SK-N-SH treated with all-trans-retinoic acid at 6 μM for 48 hours (cell line): ENCODE measurements at regions not wholly inside any gene's neighbourhood (a gene's known extent, or its start where the extent isn't known, plus 50 kb on each side); places are given as distances from the start of the nearest gene placed in this dataset.

Experiments used
- ATAC-seq: fragments of 200-7000 bp; cut with Tn5 transposase; 3 replicates; pipeline ENCODE4 v1.9.1; 2020; ENCODE audit warnings: mild to moderate bottlenecking, moderate library complexity
- ARNTL ChIP-seq: fragments of 450-650 bp; formaldehyde crosslinking; IDR thresholded peaks from 2 replicates; pipeline ENCODE4 v1.5.0; 2020; ENCODE audit warnings: low read depth, mild to moderate bottlenecking, moderate library complexity, borderline replicate concordance
- BACH2 ChIP-seq: fragments of 250-450 bp; sonication (Bioruptor Pico); IDR thresholded peaks from 2 replicates; pipeline ENCODE4 v1.9.0; 2021; ENCODE audit warnings: mild to moderate bottlenecking, borderline replicate concordance
- CSDC2 ChIP-seq: fragments of 250-450 bp; sonication (Bioruptor Pico); IDR thresholded peaks from 2 replicates; pipeline ENCODE4 v1.5.0; 2020; ENCODE audit warnings: mild to moderate bottlenecking, moderate library complexity
- ESRRG ChIP-seq: fragments of 250-450 bp; sonication (Bioruptor Pico); IDR thresholded peaks from 2 replicates; pipeline ENCODE4 v1.6.1; 2021; ENCODE audit warnings: mild to moderate bottlenecking
- GLIS3 ChIP-seq: fragments of 250-450 bp; sonication (Bioruptor Pico); IDR thresholded peaks from 2 replicates; pipeline ENCODE4 v1.5.0; 2020; ENCODE audit warnings: mild to moderate bottlenecking, moderate library complexity
- ISL1 ChIP-seq: fragments of 250-450 bp; sonication (Bioruptor Pico); IDR thresholded peaks from 2 replicates; pipeline ENCODE4 v2.1.2; 2022; ENCODE audit warnings: mild to moderate bottlenecking, moderate library complexity
- OSR1 ChIP-seq: fragments of 250-450 bp; sonication (Bioruptor Pico); IDR thresholded peaks from 2 replicates; pipeline ENCODE4 v1.8.0; 2022; ENCODE audit warnings: moderate library complexity, mild to moderate bottlenecking, inconsistent platforms
- PPARA ChIP-seq: fragments of 250-450 bp; sonication (Bioruptor Pico); IDR thresholded peaks from 2 replicates; pipeline ENCODE4 v1.5.0; 2020; ENCODE audit warnings: mild to moderate bottlenecking, borderline replicate concordance
- RARB ChIP-seq: fragments of 250-450 bp; sonication (Bioruptor Pico); IDR thresholded peaks from 2 replicates; pipeline ENCODE4 v1.8.0; 2021; ENCODE audit warnings: mild to moderate bottlenecking, moderate library complexity
- SNAI2 ChIP-seq: fragments of 250-450 bp; sonication (Bioruptor Pico); IDR thresholded peaks from 2 replicates; pipeline ENCODE4 v1.5.0; 2020; ENCODE audit warnings: mild to moderate bottlenecking, moderate library complexity
- TCF4 ChIP-seq: fragments of 250-450 bp; sonication (Bioruptor Pico); IDR thresholded peaks from 2 replicates; pipeline ENCODE4 v1.8.0; 2021; ENCODE audit warnings: mild to moderate bottlenecking, moderate library complexity, borderline replicate concordance
- ZC3H10 ChIP-seq: fragments of 250-450 bp; sonication (Bioruptor Pico); IDR thresholded peaks from 2 replicates; pipeline ENCODE4 v1.5.1; 2021; ENCODE audit warnings: mild to moderate bottlenecking, moderate library complexity
- ZFP3 ChIP-seq: fragments of 250-450 bp; sonication (Bioruptor Pico); IDR thresholded peaks from 2 replicates; pipeline ENCODE4 v1.5.0; 2020; ENCODE audit warnings: mild to moderate bottlenecking, moderate library complexity
- ZFP30 ChIP-seq: fragments of 450-650 bp; formaldehyde crosslinking; IDR thresholded peaks from 2 replicates; pipeline ENCODE4 v1.5.0; 2022; ENCODE audit warnings: mild to moderate bottlenecking, moderate library complexity
- ZNF565 ChIP-seq: fragments of 450-650 bp; formaldehyde crosslinking; conservative IDR thresholded peaks from 2 replicates; pipeline ENCODE4 v1.5.0; 2020; ENCODE audit warnings: low read depth, mild to moderate bottlenecking, moderate library complexity
- ZNF70 ChIP-seq: fragments of 450-650 bp; formaldehyde crosslinking; IDR thresholded peaks from 2 replicates; pipeline ENCODE4 v1.5.0; 2020; ENCODE audit warnings: mild to moderate bottlenecking, moderate library complexity
- TF ChIP-seq, protein P1 (sequence below): fragments of 250-450 bp; sonication (Bioruptor Pico); IDR thresholded peaks from 2 replicates; pipeline ENCODE4 v1.5.1; 2020; ENCODE audit warnings: low read depth, mild to moderate bottlenecking, moderate library complexity
- TF ChIP-seq, protein P2 (sequence below): fragments of 250-450 bp; sonication (Bioruptor Pico); IDR thresholded peaks from 2 replicates; pipeline ENCODE4 v1.5.1; 2021; ENCODE audit warnings: mild to moderate bottlenecking, moderate library complexity
- TF ChIP-seq, protein P3 (sequence below): fragments of 250-450 bp; sonication (Bioruptor Pico); IDR thresholded peaks from 2 replicates; pipeline ENCODE4 v1.5.0; 2020; ENCODE audit warnings: mild to moderate bottlenecking, moderate library complexity
- TF ChIP-seq, protein P4 (sequence below): fragments of 250-450 bp; sonication (Bioruptor Pico); IDR thresholded peaks from 2 replicates; pipeline ENCODE4 v1.8.0; 2021; ENCODE audit warnings: low read depth, mild to moderate bottlenecking, moderate library complexity, borderline replicate concordance

DNA sequence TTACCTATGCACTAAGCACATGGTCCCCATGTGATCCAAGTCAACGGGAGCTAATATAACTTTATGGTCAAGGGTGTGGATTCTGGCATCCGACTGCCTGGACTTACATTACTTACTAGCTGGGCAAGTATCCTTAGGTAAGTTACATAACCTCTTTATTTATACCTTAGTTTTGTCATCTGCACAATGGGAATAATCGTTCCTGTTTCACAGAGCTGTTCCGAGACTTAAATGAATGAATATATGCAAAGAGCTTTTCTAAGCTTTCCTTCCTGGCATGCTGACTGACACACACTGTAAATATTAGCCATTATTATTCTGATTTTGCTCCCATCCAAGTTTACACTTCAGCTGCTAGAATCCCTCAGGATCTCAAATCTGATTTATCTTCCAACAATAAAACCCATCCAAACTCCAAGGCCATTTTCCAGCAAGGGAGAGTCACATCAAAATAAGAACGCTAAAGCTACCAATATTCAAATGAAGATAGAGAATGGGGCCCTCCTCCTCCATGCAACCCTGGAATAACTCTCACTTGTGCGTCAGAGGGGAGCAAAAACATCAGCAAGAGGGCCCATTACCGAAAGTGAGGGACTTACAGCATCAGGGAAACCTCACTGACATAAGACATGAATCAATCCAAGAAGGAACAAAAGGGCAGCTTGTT is 115.6 kb upstream of the KAZN start (continued):
- TF ChIP-seq RARB (no peak), ZNF70 (CRISPR knock-in tag) (no peak), BACH2 (CRISPR knock-in tag) (no peak)
- TF ChIP-seq, protein P1, sequence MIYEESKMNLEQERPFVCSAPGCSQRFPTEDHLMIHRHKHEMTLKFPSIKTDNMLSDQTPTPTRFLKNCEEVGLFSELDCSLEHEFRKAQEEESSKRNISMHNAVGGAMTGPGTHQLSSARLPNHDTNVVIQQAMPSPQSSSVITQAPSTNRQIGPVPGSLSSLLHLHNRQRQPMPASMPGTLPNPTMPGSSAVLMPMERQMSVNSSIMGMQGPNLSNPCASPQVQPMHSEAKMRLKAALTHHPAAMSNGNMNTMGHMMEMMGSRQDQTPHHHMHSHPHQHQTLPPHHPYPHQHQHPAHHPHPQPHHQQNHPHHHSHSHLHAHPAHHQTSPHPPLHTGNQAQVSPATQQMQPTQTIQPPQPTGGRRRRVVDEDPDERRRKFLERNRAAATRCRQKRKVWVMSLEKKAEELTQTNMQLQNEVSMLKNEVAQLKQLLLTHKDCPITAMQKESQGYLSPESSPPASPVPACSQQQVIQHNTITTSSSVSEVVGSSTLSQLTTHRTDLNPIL (CRISPR knock-in tag): no peak

DNA sequence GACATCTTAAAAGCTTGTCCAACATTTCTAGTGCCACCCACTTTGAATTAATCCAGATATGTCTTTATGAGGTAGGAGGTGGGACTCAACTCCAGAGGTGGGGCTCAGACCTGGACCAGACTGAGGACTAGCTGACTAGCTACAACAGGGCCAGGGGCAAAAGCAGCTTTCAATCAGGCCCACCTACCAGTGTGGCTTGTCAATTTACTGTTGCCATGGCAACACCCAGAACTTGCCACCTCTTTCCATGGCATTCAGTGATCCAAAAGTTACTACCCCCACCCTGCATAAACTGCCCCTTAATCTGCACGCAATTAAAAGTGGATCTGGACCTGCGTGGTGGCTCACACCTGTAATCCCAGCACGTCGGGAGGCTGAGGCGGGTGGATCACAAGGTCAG is 113.2 kb upstream of the KAZN start:
- ATAC-seq: no peak

DNA sequence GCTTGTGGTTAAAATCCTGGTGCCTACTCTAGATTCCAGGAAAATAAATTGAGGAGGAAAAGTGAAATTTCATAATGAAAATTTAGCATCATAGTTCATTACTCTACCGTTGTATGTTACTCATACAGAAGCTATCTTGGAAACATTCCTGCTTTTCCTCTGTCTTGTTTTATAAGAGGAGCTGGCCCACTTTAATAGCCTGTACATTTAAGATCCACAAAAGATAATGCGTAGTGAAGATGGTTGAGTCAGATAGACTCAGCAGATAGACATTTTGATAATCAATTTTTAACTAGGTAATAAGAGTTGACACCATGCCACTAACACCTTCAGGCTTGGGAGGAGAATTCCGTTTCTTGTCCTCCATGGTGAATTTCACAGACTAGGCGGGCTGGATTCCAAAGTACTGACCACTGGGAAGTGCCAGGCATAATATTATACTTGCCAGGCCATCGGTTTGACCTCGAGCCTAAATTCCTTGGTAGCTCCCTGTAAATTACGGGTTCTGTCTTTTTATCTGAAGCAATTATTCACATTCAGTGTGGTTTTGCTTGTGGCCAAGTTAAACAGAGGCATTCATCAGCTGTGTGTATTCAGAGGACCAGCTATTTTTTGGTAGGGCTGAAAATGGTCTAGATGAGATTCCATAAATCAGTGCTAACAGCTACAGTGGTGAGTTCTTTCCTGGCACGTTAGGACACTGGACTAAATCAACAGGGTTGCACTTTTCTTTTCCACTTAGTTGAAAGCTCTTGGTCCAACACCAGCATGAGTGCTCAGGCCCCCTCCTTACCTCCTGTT is 111.9 kb upstream of the KAZN start:
- ATAC-seq: no peak
- TF ChIP-seq ZFP3 (CRISPR knock-in tag) (no peak), ISL1 (peak; percentile 25; the same call in 1 of the 2 replicates)
- TF ChIP-seq, protein P2, sequence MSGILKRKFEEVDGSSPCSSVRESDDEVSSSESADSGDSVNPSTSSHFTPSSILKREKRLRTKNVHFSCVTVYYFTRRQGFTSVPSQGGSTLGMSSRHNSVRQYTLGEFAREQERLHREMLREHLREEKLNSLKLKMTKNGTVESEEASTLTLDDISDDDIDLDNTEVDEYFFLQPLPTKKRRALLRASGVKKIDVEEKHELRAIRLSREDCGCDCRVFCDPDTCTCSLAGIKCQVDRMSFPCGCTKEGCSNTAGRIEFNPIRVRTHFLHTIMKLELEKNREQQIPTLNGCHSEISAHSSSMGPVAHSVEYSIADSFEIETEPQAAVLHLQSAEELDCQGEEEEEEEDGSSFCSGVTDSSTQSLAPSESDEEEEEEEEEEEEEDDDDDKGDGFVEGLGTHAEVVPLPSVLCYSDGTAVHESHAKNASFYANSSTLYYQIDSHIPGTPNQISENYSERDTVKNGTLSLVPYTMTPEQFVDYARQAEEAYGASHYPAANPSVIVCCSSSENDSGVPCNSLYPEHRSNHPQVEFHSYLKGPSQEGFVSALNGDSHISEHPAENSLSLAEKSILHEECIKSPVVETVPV: no peak

More for the DNA sequence above, 113.2 kb upstream of the KAZN start:
- no peak for TF ChIP-seq OSR1 (CRISPR knock-in tag)
- TF ChIP-seq TCF4 (CRISPR knock-in tag): no peak
- no peak for TF ChIP-seq ESRRG (CRISPR knock-in tag)
- TF ChIP-seq, protein P3, sequence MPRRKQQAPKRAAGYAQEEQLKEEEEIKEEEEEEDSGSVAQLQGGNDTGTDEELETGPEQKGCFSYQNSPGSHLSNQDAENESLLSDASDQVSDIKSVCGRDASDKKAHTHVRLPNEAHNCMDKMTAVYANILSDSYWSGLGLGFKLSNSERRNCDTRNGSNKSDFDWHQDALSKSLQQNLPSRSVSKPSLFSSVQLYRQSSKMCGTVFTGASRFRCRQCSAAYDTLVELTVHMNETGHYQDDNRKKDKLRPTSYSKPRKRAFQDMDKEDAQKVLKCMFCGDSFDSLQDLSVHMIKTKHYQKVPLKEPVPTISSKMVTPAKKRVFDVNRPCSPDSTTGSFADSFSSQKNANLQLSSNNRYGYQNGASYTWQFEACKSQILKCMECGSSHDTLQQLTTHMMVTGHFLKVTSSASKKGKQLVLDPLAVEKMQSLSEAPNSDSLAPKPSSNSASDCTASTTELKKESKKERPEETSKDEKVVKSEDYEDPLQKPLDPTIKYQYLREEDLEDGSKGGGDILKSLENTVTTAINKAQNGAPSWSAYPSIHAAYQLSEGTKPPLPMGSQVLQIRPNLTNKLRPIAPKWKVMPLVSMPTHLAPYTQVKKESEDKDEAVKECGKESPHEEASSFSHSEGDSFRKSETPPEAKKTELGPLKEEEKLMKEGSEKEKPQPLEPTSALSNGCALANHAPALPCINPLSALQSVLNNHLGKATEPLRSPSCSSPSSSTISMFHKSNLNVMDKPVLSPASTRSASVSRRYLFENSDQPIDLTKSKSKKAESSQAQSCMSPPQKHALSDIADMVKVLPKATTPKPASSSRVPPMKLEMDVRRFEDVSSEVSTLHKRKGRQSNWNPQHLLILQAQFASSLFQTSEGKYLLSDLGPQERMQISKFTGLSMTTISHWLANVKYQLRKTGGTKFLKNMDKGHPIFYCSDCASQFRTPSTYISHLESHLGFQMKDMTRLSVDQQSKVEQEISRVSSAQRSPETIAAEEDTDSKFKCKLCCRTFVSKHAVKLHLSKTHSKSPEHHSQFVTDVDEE (CRISPR knock-in tag): no peak
- TF ChIP-seq ZC3H10: no peak
- TF ChIP-seq RARB: no peak
- TF ChIP-seq GLIS3: no peak
- TF ChIP-seq ARNTL (CRISPR knock-in tag): no peak
- TF ChIP-seq BACH2 (CRISPR knock-in tag): no peak
- TF ChIP-seq, protein P2: no peak

DNA sequence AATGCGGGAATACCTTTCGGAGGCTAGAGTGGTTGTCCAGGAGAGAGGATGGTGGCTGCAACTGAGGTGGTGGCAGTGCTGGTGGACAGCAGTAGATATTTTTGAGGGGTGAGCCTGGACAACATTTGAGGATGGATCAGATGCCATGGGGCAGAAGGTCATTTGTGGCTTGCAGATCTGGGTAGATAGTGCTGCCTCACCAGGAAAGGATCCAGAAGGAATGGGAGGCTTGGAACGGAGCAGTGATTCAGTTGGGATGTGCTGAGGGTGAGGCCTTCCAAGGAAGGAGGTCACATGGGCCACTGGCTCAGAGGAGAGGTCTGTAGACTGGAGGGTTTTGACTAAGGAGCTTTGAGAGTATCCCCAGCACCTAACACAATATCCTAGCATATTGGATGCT is 110.8 kb upstream of the KAZN start:
- ATAC-seq: no peak
- TF ChIP-seq ZFP30 (CRISPR knock-in tag): no peak
- TF ChIP-seq SNAI2 (CRISPR knock-in tag): no peak
- TF ChIP-seq GLIS3: no peak
- no peak for TF ChIP-seq ARNTL (CRISPR knock-in tag)
- no peak for TF ChIP-seq BACH2 (CRISPR knock-in tag)
- no peak for TF ChIP-seq PPARA (CRISPR knock-in tag)
- TF ChIP-seq, protein P1 (CRISPR knock-in tag): no peak
- no peak for TF ChIP-seq CSDC2 (CRISPR knock-in tag)
- TF ChIP-seq, protein P4, sequence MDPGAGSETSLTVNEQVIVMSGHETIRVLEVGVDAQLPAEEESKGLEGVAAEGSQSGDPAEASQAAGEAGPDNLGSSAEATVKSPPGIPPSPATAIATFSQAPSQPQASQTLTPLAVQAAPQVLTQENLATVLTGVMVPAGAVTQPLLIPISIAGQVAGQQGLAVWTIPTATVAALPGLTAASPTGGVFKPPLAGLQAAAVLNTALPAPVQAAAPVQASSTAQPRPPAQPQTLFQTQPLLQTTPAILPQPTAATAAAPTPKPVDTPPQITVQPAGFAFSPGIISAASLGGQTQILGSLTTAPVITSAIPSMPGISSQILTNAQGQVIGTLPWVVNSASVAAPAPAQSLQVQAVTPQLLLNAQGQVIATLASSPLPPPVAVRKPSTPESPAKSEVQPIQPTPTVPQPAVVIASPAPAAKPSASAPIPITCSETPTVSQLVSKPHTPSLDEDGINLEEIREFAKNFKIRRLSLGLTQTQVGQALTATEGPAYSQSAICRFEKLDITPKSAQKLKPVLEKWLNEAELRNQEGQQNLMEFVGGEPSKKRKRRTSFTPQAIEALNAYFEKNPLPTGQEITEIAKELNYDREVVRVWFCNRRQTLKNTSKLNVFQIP (CRISPR knock-in tag): no peak
- no peak for TF ChIP-seq ESRRG (CRISPR knock-in tag)
- TF ChIP-seq, protein P3 (CRISPR knock-in tag): no peak
- TF ChIP-seq ZNF565: no peak
- TF ChIP-seq ISL1: no peak
- no peak for TF ChIP-seq ZC3H10
